ENCODE measurements at regions not wholly inside any gene's neighbourhood (a gene's known extent, or its start where the extent isn't known, plus 50 kb on each side); places are given as distances from the start of the nearest gene placed in this dataset.
"Not testable (repeated sequence)": the region's sequence is repeated elsewhere in the genome, so short reads cannot be mapped to it uniquely, and the experiment has no call there.

- Mint-ChIP-seq H3K9me3 (no peaks in the 10 kb centered on the region), H3K36me3 (ENCODE audit: low read depth) (peaks cover 2% of the 10 kb centered on the region), H3K4me3 (no peak overlapping the region), H3K27ac (no peak overlapping the region), H3K4me1 (ENCODE audit: low read depth) (no peaks in the 10 kb centered on the region), H3K27me3 (ENCODE audit: low read depth) (no peaks in the 10 kb centered on the region)
These were observed 226.6 kb upstream of the G2E3 start for GRCh38 chr14:30332374-30332773.

GRCh38 chr14:30333934-30334333 is 225.0 kb upstream of the G2E3 start:
- Mint-ChIP-seq H3K36me3 (ENCODE audit: low read depth) (peaks cover 2% of the 10 kb centered on the region), H3K9me3 (no peaks in the 10 kb centered on the region), H3K27me3 (ENCODE audit: low read depth) (no peaks in the 10 kb centered on the region), H3K4me3 (no peak overlapping the region), H3K4me1 (ENCODE audit: low read depth) (no peaks in the 10 kb centered on the region), H3K27ac (no peak overlapping the region)

DNA sequence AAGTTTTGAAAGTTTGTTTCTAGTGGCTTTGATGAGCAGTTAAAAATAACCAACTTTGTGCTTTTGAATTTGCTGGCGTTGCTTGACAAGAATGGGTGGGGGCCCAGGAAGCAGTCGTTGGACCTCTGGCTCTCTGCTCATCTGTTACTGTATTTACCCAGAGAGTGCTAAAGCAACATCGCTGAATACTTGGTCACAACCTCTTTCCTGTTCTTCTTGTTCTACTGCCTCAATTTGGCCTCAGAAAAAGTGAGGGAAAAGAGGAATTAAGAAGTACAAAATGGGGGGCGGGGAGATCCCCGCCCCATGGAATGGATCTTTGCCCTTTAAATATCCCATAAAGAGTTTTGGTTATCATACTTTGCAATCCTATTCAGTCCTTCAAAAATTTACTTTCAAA is 221.5 kb upstream of the G2E3 start:
- H3K9me3 Mint-ChIP-seq, result no peaks in the 10 kb centered on the region
- no peak overlapping the region for H3K4me3 Mint-ChIP-seq
- no peaks in the 10 kb centered on the region for H3K4me1 Mint-ChIP-seq (ENCODE audit: low read depth)
- H3K36me3 Mint-ChIP-seq (ENCODE audit: low read depth), result peaks cover 2% of the 10 kb centered on the region
- H3K27me3 Mint-ChIP-seq (ENCODE audit: low read depth), result no peaks in the 10 kb centered on the region
- H3K27ac Mint-ChIP-seq, result no peak overlapping the region

DNA sequence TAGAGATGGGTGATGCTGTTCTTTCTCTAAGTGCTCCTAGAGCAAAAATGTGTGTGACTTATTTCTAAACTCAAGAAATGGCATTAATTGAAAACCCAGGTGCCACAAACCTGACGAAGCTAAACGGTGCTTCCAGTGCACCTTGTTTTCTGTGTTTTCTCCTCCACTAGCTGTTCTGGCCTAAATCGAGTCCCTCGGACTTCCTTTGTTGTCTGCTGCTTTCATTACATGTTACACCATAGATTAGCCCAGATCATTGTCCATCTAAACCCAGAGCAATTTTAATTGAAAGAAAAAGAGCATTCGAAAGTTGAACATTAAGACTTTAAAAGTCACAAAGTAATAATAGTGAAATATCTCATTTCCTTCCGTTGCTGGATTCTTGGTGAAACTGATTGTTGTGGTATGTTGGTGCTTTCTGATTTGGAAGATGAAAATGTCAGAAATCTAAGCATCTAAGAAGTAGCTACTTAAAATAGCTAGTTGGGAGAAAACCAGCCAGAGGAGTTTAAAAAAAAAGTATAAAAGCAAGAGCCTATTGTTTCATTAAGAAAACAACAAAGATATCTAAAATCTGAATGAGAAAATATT is 219.6 kb upstream of the G2E3 start:
- Mint-ChIP-seq H3K4me1 (ENCODE audit: low read depth) (no peaks in the 10 kb centered on the region), H3K27ac (peak overlapping the region; percentile 39), H3K4me3 (no peak overlapping the region), H3K27me3 (ENCODE audit: low read depth) (no peaks in the 10 kb centered on the region), H3K36me3 (ENCODE audit: low read depth) (no peaks in the 10 kb centered on the region), H3K9me3 (no peaks in the 10 kb centered on the region)

- Mint-ChIP-seq H3K27ac (no peak overlapping the region), H3K36me3 (ENCODE audit: low read depth) (no peaks in the 10 kb centered on the region), H3K27me3 (ENCODE audit: low read depth) (no peaks in the 10 kb centered on the region), H3K4me1 (ENCODE audit: low read depth) (no peaks in the 10 kb centered on the region), H3K4me3 (no peak overlapping the region), H3K9me3 (peaks cover 3% of the 10 kb centered on the region)
These were observed 218.5 kb upstream of the G2E3 start for GRCh38 chr14:30340495-30340894.

DNA sequence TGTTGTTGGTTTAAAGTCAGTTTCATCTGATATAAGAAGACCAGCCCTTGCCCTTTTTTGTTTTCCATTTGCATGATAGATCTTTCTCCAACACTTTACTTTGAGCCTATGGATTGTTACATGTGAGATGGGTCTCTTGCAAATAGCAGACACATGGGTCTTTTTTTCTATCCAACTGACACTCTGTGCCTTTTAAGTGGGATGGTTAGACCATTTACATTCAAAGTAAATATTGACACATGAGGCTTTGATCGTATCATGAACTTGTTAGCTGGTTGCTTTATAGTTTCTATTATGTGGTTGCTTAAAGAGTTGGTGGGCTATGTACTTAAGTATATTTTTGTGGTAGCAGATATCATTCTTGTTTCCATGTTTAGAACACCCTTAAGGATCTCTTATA is 213.4 kb upstream of the G2E3 start:
- no peak overlapping the region for H3K4me3 Mint-ChIP-seq
- no peak overlapping the region for H3K27ac Mint-ChIP-seq
- no peaks in the 10 kb centered on the region for H3K27me3 Mint-ChIP-seq (ENCODE audit: low read depth)
- no peaks in the 10 kb centered on the region for H3K36me3 Mint-ChIP-seq (ENCODE audit: low read depth)
- peaks cover 3% of the 10 kb centered on the region for H3K9me3 Mint-ChIP-seq
- no peaks in the 10 kb centered on the region for H3K4me1 Mint-ChIP-seq (ENCODE audit: low read depth)

DNA sequence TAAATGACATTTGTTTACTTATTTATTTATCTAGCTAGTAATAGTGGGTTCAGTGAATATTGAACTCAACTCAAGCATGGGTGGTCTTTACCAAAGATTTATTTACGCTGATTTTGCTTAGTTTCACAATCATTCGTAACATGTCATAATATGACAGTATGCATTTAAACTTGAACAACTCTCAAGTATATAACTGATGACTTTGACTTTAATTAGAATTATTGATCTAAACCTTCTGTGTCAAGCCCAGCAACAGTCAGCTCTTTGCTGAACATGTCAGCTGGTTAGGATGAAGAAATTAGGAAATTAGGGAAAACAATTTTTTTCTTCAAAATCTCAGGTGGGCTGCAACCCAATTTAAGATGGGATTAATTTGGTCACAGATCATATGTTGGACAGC is 210.5 kb upstream of the G2E3 start:
- H3K9me3 Mint-ChIP-seq, result peaks cover 3% of the 10 kb centered on the region
- H3K36me3 Mint-ChIP-seq (ENCODE audit: low read depth), result no peaks in the 10 kb centered on the region
- no peak overlapping the region for H3K4me3 Mint-ChIP-seq
- H3K4me1 Mint-ChIP-seq (ENCODE audit: low read depth), result no peaks in the 10 kb centered on the region
- no peak overlapping the region for H3K27ac Mint-ChIP-seq
- H3K27me3 Mint-ChIP-seq (ENCODE audit: low read depth), result no peaks in the 10 kb centered on the region

DNA sequence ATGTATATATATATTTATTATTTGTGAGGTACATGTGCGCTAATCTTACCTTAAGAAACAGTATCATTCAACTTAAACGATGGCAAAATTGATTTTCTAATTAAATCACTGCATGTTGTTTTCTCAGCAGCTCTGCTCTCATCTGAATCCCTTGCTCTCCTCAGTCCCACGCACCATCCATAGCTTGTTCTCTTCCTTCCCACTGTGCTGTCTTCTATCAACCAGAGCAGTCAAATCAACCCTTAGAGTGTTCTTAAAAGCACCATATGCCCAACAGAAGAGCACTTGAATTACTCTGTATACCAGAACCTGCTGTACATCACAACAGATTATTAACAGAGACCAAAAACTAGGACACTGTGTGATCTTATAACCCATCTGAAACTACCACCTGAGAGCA is 209.4 kb upstream of the G2E3 start:
- Mint-ChIP-seq H3K4me3 (no peak overlapping the region), H3K4me1 (ENCODE audit: low read depth) (peaks cover 1% of the 10 kb centered on the region), H3K9me3 (peaks cover 3% of the 10 kb centered on the region), H3K27me3 (ENCODE audit: low read depth) (no peaks in the 10 kb centered on the region), H3K27ac (no peak overlapping the region), H3K36me3 (ENCODE audit: low read depth) (no peaks in the 10 kb centered on the region)

GRCh38 chr14:30354439-30354838 is 204.5 kb upstream of the G2E3 start:
- Mint-ChIP-seq H3K27me3 (ENCODE audit: low read depth) (no peaks in the 10 kb centered on the region), H3K36me3 (ENCODE audit: low read depth) (no peaks in the 10 kb centered on the region), H3K4me3 (no peak overlapping the region), H3K4me1 (ENCODE audit: low read depth) (peaks cover 8% of the 10 kb centered on the region), H3K27ac (no peak overlapping the region), H3K9me3 (peaks cover under 1% of the 10 kb centered on the region)

DNA sequence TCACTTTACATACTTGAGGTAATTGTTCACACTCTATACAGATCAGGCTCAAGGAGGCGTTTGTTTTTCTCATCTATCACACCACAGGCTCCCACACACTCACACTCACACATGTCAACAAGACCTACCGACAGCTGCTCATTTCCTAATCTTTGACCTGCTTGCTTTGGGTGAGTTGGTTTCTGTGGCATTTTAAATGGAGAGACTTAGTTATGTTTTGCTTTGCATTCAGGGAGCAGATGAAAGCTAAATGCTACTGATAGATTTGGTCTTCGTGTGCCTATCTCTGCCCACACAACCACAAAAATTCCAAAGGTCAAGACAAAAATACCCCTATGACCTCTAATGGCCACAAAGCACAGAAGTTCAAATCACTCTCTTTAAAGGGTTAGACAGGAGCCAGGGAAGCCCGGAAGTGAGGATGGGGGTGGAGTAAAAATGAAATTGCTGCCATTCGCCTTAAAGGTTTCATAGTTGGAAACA is 203.5 kb upstream of the G2E3 start:
- Mint-ChIP-seq H3K27ac (no peak overlapping the region), H3K36me3 (ENCODE audit: low read depth) (no peaks in the 10 kb centered on the region), H3K4me3 (no peak overlapping the region), H3K27me3 (ENCODE audit: low read depth) (no peaks in the 10 kb centered on the region), H3K9me3 (peaks cover 3% of the 10 kb centered on the region), H3K4me1 (ENCODE audit: low read depth) (peaks cover 8% of the 10 kb centered on the region)

GRCh38 chr14:30356438-30357202 is 202.3 kb upstream of the G2E3 start:
- Mint-ChIP-seq H3K36me3 (ENCODE audit: low read depth) (no peaks in the 10 kb centered on the region), H3K27ac (no peak overlapping the region), H3K27me3 (ENCODE audit: low read depth) (no peaks in the 10 kb centered on the region), H3K9me3 (peaks cover 3% of the 10 kb centered on the region), H3K4me3 (no peak overlapping the region), H3K4me1 (ENCODE audit: low read depth) (peaks cover 8% of the 10 kb centered on the region)

DNA sequence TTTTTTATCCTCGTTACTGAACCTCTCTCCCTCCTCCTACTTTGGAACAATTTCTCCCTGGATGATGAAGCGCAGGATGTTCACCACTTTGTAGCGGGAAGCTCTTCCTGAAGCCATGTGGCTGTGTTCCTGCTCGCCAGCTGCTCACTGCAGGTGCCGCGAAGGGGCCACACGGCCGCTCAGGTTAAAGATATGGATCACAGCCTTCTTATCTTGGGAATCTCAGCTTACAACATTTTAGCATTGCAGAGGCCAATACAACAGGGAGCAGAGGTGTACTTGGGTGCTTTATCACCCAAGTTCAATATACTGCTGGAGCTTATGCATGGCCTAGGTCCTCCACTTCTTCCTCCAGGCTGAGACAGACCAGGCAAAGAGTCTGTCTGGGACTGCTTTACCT is 201.2 kb upstream of the G2E3 start:
- no peak overlapping the region for H3K4me3 Mint-ChIP-seq
- peaks cover 8% of the 10 kb centered on the region for H3K4me1 Mint-ChIP-seq (ENCODE audit: low read depth)
- H3K27ac Mint-ChIP-seq, result no peak overlapping the region
- no peaks in the 10 kb centered on the region for H3K27me3 Mint-ChIP-seq (ENCODE audit: low read depth)
- no peaks in the 10 kb centered on the region for H3K36me3 Mint-ChIP-seq (ENCODE audit: low read depth)
- H3K9me3 Mint-ChIP-seq, result peaks cover 3% of the 10 kb centered on the region

GRCh38 chr14:30362369-30363218 is 196.4 kb upstream of the G2E3 start:
- Mint-ChIP-seq H3K9me3 (peaks cover 7% of the 10 kb centered on the region), H3K4me3 (no peak overlapping the region), H3K36me3 (ENCODE audit: low read depth) (no peaks in the 10 kb centered on the region), H3K27me3 (ENCODE audit: low read depth) (no peaks in the 10 kb centered on the region), H3K4me1 (ENCODE audit: low read depth) (no peaks in the 10 kb centered on the region), H3K27ac (no peak overlapping the region)

GRCh38 chr14:30363219-30363880 is 195.6 kb upstream of the G2E3 start:
- H3K9me3 Mint-ChIP-seq; H3K27me3 Mint-ChIP-seq (ENCODE audit: low read depth); H3K27ac Mint-ChIP-seq; H3K4me1 Mint-ChIP-seq (ENCODE audit: low read depth); H3K36me3 Mint-ChIP-seq (ENCODE audit: low read depth); H3K4me3 Mint-ChIP-seq: not testable (repeated sequence)
